ENCODE measurements at regions not wholly inside any gene's neighbourhood (a gene's known extent, or its start where the extent isn't known, plus 50 kb on each side); places are given as distances from the start of the nearest gene placed in this dataset.

DNA sequence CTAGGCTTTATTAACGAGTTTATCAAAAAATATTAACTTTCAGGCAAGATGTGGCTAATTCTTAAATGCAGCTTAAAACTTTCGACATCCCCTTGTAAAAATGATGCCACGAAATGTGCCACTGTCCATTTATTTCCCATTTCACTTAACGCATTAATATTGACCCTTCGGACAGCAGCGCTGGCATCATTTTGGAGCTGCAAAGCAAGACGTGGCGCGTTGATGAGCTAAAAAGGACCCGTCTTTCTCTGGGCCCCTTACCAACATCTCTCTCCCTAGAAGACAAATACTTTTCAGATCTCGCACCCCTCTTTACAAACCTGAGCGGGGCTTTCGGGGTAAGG is 367.9 kb downstream of the MTX2 start:
- H3K36me3 Mint-ChIP-seq (ENCODE audit: low read depth): no peaks in the 10 kb centered on the region
- H3K27me3 Mint-ChIP-seq: peaks cover 56% of the 10 kb centered on the region
- H3K4me3 Mint-ChIP-seq: peak overlapping the region; percentile 77
- H3K4me1 Mint-ChIP-seq (ENCODE audit: low read depth): no peaks in the 10 kb centered on the region
- H3K27ac Mint-ChIP-seq: no peak overlapping the region
- intact Hi-C loops (cut with micrococcal nuclease): loop anchor here (5.0 kb wide), 3 partner anchors 180 to 510 kb away; partner anchors contain the start of gene HOXD8
- no peaks in the 10 kb centered on the region for H3K9me3 Mint-ChIP-seq

- Mint-ChIP-seq H3K4me1 (ENCODE audit: low read depth) (no peaks in the 10 kb centered on the region), H3K9me3 (no peaks in the 10 kb centered on the region), H3K27me3 (peaks cover 58% of the 10 kb centered on the region), H3K27ac (no peak overlapping the region), H3K4me3 (peak overlapping the region; percentile 77), H3K36me3 (ENCODE audit: low read depth) (no peaks in the 10 kb centered on the region)
- intact Hi-C loops (cut with micrococcal nuclease): loop anchor here (5.0 kb wide), 3 partner anchors 180 to 510 kb away; partner anchors contain the start of gene HOXD8
Measured at GRCh38 chr2:176637486-176638166, 368.4 kb downstream of the MTX2 start.

- no peaks in the 10 kb centered on the region for H3K4me1 Mint-ChIP-seq (ENCODE audit: low read depth)
- H3K36me3 Mint-ChIP-seq (ENCODE audit: low read depth): no peaks in the 10 kb centered on the region
- intact Hi-C loops (cut with micrococcal nuclease): loop anchor here (5.0 kb wide), 3 partner anchors 181 to 511 kb away; partner anchors contain the start of gene HOXD8
Measured at GRCh38 chr2:176638167-176639015, 369.1 kb downstream of the MTX2 start.

DNA sequence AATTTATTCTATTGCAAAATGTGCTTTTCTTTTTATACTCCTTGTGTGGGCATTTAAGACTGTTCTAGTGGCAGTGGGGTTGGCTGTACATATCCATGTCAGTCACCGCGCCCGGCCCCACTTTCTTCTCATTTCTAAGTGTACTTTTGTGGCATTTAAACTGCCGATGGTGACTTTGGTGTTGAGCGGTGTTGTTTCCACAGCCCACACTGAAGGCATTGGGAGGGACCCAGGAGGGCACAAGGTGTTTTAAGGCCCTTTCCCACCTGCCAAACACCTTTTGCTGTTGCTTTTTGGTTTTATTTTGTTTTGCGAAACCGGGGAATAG is 369.7 kb downstream of the MTX2 start:
- H3K27ac Mint-ChIP-seq: no peak overlapping the region
- intact Hi-C loops (cut with micrococcal nuclease): loop anchor here (5.0 kb wide), 3 partner anchors 182 to 512 kb away; partner anchors contain the start of gene HOXD8
- H3K36me3 Mint-ChIP-seq (ENCODE audit: low read depth): no peaks in the 10 kb centered on the region
- peaks cover 61% of the 10 kb centered on the region for H3K27me3 Mint-ChIP-seq
- no peak overlapping the region for H3K4me3 Mint-ChIP-seq
- H3K4me1 Mint-ChIP-seq (ENCODE audit: low read depth): no peaks in the 10 kb centered on the region
- no peaks in the 10 kb centered on the region for H3K9me3 Mint-ChIP-seq

More at GRCh38 chr2:176638167-176639015, 369.1 kb downstream of the MTX2 start:
- no peaks in the 10 kb centered on the region for H3K9me3 Mint-ChIP-seq
- peak overlapping the region; percentile 77 for H3K4me3 Mint-ChIP-seq
- H3K27me3 Mint-ChIP-seq: peaks cover 58% of the 10 kb centered on the region
- H3K27ac Mint-ChIP-seq: no peak overlapping the region

DNA sequence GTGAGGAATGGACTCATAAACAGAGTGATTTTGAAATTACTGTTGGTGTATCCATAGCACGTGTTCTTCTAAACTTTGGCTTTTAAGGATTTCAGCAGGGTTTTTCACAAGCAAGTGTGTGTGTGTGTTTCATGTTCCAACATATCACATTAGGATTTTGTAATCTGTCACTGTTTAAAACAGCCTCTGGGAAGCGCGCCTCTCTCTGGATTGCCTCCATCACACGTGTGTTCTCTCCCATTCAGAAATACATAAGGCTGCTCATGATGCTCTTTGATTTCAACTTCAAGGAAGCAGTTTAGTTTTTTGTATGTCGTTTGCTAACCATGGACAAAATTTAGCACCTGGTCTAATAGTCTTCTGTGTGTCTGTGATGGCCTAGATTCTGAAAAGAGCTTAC is 370.4 kb downstream of the MTX2 start:
- Mint-ChIP-seq H3K4me3 (no peak overlapping the region), H3K27me3 (peaks cover 65% of the 10 kb centered on the region), H3K36me3 (ENCODE audit: low read depth) (no peaks in the 10 kb centered on the region), H3K9me3 (no peaks in the 10 kb centered on the region), H3K27ac (no peak overlapping the region), H3K4me1 (ENCODE audit: low read depth) (no peaks in the 10 kb centered on the region)
- intact Hi-C loops (cut with micrococcal nuclease): loop anchor here (5.0 kb wide), 3 partner anchors 182 to 512 kb away; partner anchors contain the start of gene HOXD8

DNA sequence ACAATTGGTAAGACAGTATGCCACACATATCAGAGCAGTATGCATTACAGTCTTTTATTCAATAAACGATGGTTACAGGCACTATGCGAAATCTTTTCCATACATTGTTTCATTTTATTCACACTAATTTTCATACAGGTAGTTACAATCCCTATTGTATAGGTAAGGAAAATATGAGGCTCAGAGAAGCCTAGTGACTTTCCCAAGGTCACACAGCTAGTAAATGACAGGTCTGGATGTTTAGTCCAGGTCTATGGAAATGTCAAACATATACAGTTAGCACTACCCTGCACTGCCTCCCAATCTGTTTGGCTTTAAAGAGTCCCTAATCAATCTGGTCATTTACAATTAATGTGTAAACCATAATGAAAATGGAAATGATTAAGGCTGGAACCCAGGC is 372.2 kb downstream of the MTX2 start:
- Mint-ChIP-seq H3K36me3 (ENCODE audit: low read depth) (no peaks in the 10 kb centered on the region), H3K27ac (no peak overlapping the region), H3K4me3 (no peak overlapping the region), H3K27me3 (peaks cover 74% of the 10 kb centered on the region), H3K4me1 (ENCODE audit: low read depth) (no peaks in the 10 kb centered on the region), H3K9me3 (no peaks in the 10 kb centered on the region)
- intact Hi-C loops (cut with micrococcal nuclease): no loop called here

- H3K36me3 Mint-ChIP-seq (ENCODE audit: low read depth): no peaks in the 10 kb centered on the region
- H3K4me1 Mint-ChIP-seq (ENCODE audit: low read depth): no peaks in the 10 kb centered on the region
- H3K27me3 Mint-ChIP-seq: peaks cover 74% of the 10 kb centered on the region
- no peaks in the 10 kb centered on the region for H3K9me3 Mint-ChIP-seq
- H3K27ac Mint-ChIP-seq: no peak overlapping the region
- no peak overlapping the region for H3K4me3 Mint-ChIP-seq
- intact Hi-C loops (cut with micrococcal nuclease): no loop called here
Measured at GRCh38 chr2:176642074-176642473, 372.8 kb downstream of the MTX2 start.

DNA sequence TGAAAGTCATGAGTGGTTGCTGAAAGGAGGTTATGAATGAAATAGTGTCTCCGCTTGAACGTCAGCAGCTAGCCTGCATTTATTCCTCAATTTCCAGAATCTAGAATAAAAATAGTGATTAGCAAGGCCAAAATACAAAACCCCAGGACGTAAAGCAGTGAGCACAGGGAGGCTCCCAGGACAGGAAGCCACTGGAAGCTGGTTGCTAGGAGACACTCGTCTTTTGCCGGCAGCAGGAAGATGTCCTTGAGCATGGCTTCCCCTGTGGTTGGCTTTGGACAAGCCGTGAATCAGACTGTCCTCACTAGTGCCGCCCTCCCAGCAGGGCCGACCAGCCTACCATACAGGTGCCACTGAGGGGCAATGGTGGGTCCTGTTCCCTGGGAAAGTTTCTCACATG is 374.4 kb downstream of the MTX2 start:
- H3K9me3 Mint-ChIP-seq: no peaks in the 10 kb centered on the region
- H3K36me3 Mint-ChIP-seq (ENCODE audit: low read depth): no peaks in the 10 kb centered on the region
- intact Hi-C loops (cut with micrococcal nuclease): no loop called here
- H3K4me1 Mint-ChIP-seq (ENCODE audit: low read depth): no peaks in the 10 kb centered on the region
- no peak overlapping the region for H3K4me3 Mint-ChIP-seq
- H3K27me3 Mint-ChIP-seq: peaks cover 66% of the 10 kb centered on the region
- H3K27ac Mint-ChIP-seq: no peak overlapping the region

- Mint-ChIP-seq H3K4me1 (ENCODE audit: low read depth) (no peaks in the 10 kb centered on the region), H3K9me3 (no peaks in the 10 kb centered on the region), H3K4me3 (no peak overlapping the region), H3K36me3 (ENCODE audit: low read depth) (no peaks in the 10 kb centered on the region), H3K27me3 (peaks cover 60% of the 10 kb centered on the region), H3K27ac (no peak overlapping the region)
- intact Hi-C loops (cut with micrococcal nuclease): no loop called here
Measured at GRCh38 chr2:176645494-176645893, 376.3 kb downstream of the MTX2 start.

- no peak overlapping the region for H3K27ac Mint-ChIP-seq
- H3K9me3 Mint-ChIP-seq: no peaks in the 10 kb centered on the region
- H3K27me3 Mint-ChIP-seq: peaks cover 60% of the 10 kb centered on the region
- H3K36me3 Mint-ChIP-seq (ENCODE audit: low read depth): no peaks in the 10 kb centered on the region
- H3K4me3 Mint-ChIP-seq: no peak overlapping the region
- intact Hi-C loops (cut with micrococcal nuclease): no loop called here
- no peaks in the 10 kb centered on the region for H3K4me1 Mint-ChIP-seq (ENCODE audit: low read depth)
Measured at GRCh38 chr2:176646033-176646615, 376.9 kb downstream of the MTX2 start.

DNA sequence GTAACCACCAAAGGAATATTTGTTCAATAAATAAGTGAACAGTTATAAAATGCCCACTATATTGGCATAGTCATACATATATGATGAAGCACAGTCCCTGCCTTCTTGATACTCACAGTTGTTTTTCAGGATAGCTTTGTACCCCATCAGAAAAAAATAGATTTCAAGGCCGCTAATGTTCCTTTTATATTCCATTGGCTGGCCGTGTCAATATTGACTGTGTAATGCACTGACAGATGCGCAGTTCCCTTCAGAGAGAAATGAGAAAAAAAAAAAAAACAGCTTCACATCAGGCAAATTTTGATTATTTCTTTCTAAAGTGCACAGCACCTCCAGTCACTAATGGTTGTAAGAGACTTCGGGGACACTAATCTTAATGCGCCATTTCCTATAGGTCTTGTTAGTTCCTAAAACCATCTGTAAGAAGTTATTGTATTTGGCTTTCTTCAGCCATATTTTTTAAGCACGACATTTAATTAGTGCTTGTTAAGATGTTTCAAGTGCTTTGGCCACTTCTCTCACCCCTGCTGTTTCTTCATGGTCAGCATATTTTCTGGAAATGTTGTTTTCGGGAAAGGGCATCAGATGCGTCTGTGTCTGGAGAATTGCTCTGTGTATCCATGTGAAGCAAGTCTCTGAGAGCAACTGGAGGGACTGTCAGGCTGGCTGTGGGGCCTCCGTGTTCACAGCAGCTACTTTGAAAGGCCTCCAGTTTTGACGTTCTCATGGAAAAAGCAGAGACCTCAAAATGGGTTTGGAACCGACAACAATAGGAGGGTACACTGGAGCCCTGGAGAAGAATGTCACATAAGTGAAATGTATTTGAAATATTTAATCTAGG is 378.3 kb downstream of the MTX2 start:
- no peak overlapping the region for H3K27ac Mint-ChIP-seq
- peaks cover 52% of the 10 kb centered on the region for H3K27me3 Mint-ChIP-seq

DNA sequence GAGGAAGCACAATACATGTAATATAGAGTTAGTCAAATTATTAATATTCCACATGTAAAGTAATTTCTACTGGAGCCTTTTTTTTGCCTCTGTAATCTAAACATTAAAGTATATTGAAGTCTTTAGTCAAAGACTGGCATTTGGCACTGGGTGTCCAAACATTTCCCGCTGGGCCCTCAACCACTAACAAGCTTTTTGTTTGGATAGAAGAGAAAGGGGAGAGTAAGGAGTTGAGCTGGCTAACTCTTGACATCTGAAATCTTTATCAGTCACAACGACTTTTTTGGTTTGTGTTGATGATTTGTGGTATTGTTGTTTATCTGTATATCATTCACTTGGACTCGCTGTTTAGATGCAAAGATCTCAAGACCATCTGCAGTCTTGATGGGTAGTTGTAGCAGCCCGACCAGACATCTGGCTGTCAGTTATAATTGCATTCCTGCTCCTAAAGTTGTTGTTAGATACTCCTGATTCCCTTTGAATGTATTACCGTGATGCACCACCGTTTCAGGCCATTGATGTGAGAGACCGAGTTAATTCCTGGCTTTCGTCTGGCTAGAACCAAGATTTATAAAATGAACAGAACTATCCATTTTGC is 379.6 kb downstream of the MTX2 start:
- peaks cover 44% of the 10 kb centered on the region for H3K27me3 Mint-ChIP-seq
- no peaks in the 10 kb centered on the region for H3K36me3 Mint-ChIP-seq (ENCODE audit: low read depth)
- intact Hi-C loops (cut with micrococcal nuclease): no loop called here
- no peak overlapping the region for H3K4me3 Mint-ChIP-seq
- H3K4me1 Mint-ChIP-seq (ENCODE audit: low read depth): no peaks in the 10 kb centered on the region
- H3K27ac Mint-ChIP-seq: no peak overlapping the region
- H3K9me3 Mint-ChIP-seq: no peaks in the 10 kb centered on the region

More for the DNA sequence above, 378.3 kb downstream of the MTX2 start:
- intact Hi-C loops (cut with micrococcal nuclease): no loop called here
- no peak overlapping the region for H3K4me3 Mint-ChIP-seq
- H3K4me1 Mint-ChIP-seq (ENCODE audit: low read depth): no peaks in the 10 kb centered on the region
- no peaks in the 10 kb centered on the region for H3K9me3 Mint-ChIP-seq
- no peaks in the 10 kb centered on the region for H3K36me3 Mint-ChIP-seq (ENCODE audit: low read depth)

DNA sequence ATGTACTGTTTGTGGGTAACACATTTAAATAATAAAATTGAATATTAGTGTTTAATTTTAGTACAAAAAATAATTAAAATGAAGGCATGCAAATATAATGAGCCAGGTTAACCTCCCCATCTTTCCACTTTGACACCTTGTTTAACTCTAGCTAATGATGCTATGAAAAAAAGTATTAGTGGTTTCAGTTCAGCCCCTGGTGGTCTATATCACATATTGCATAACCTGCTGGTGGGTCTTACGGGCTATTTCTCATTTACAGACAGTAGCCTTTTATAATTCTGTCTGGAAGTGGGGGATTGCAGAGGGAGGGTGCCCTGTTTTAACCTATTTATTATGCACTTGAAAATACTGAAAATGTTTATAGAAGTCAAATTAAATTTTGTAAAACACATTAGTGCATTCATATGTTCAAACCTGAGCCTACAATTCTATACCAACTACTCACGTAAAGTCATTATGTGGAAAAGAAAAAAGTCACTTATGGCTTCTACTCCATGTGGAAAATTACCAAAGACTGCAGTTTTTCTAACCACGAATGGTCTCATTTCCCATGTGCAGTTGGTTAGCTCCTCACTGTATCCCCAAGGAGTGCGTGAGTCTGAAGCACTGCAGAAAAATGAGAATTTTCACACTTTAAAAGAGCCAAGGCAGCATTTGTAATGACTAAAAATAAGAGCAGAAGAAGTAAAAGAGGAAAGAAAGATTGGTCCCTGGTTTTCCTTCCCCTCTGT is 381.0 kb downstream of the MTX2 start:
- Mint-ChIP-seq H3K4me3 (no peak overlapping the region), H3K4me1 (ENCODE audit: low read depth) (no peaks in the 10 kb centered on the region), H3K27me3 (peaks cover 35% of the 10 kb centered on the region), H3K9me3 (no peaks in the 10 kb centered on the region), H3K27ac (no peak overlapping the region), H3K36me3 (ENCODE audit: low read depth) (no peaks in the 10 kb centered on the region)
- intact Hi-C loops (cut with micrococcal nuclease): loop anchor here (5.0 to 10.0 kb wide), 2 partner anchors 165 to 497 kb away; no protein-coding TSS in a partner anchor

Data from dendritic cell treated with granulocyte-macrophage colony-stimulating factor and Interleukin-4, amounts not matched to agents 40 ng/mL and 50 ng/mL, for 4 days (primary cell).